ENCODE measurements at regions not wholly inside any gene's neighbourhood (a gene's known extent, or its start where the extent isn't known, plus 50 kb on each side); places are given as distances from the start of the nearest gene placed in this dataset.

DNA sequence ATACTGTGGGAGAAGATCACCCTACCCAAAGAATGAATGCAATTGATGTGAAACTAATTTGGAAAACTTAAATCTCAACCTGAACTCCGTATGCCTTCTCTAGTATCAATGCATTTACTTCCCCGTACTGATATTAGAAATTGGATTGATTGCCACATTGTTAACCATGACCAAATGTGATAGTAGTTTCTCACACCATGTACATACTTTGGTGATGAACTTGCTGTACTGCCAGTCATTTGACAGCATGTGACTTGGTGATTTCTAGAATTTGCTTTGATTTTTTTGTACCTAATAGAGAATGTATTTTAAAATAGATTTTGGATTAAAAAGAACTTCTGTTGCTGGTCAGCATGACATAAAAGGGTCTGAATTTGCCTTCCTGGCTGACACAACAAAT is 579.8 kb upstream of the TMEM132C start:
- DNase-seq (no peak), ATAC-seq (ENCODE audit: low read depth) (no peak)
- no peaks in the 10 kb centered on the region for H4K20me1 ChIP-seq (ENCODE audit: control insufficient read depth, insufficient read depth, low read length, poor library complexity, severe bottlenecking)
- H3K4me3 Mint-ChIP-seq, result no peak overlapping the region
- no peak overlapping the region for H3K4me3 ChIP-seq (ENCODE audit: control extremely low read depth in 1 of 5, extremely low read depth in 1 of 5, insufficient read depth in 1 of 5, low read depth in 2 of 5, low read length in 4 of 5)
- POLR2A ChIA-PET, result no interaction called here
- H3K4me1 Mint-ChIP-seq, result no peaks in the 10 kb centered on the region
- intact Hi-C loops (cut with micrococcal nuclease), result no loop called here
- no peak overlapping the region for H3K9ac ChIP-seq (ENCODE audit: low read length)
- no peaks in the 10 kb centered on the region for H3K27me3 ChIP-seq (replicated peaks in 1 of 4; ENCODE audit: control extremely low read depth in 1 of 4, control insufficient read depth in 3 of 4, insufficient read depth in 4 of 4, low read length in 3 of 4)
- no peak overlapping the region for H2AFZ ChIP-seq (ENCODE audit: insufficient read depth, low read depth, low read length, poor library complexity, severe bottlenecking)
- no peaks in the 10 kb centered on the region for H3K27me3 Mint-ChIP-seq
- no peak overlapping the region for H3K4me2 ChIP-seq (replicated peaks; ENCODE audit: low read depth, low read length, poor library complexity, severe bottlenecking)
- no peaks in the 10 kb centered on the region for H3K9me3 ChIP-seq (ENCODE audit: control extremely low read depth in 1 of 3, control insufficient read depth in 2 of 3, insufficient read depth in 1 of 3, low read length in 2 of 3)
- CTCF ChIA-PET, result no interaction called here
- H3K4me1 ChIP-seq (ENCODE audit: control insufficient read depth in 2 of 2, insufficient read depth in 2 of 2, low read length in 2 of 2), result no peaks in the 10 kb centered on the region
- no peaks in the 10 kb centered on the region for H3K79me2 ChIP-seq (ENCODE audit: control insufficient read depth, insufficient read depth, low read length)
- peaks cover 2% of the 10 kb centered on the region for H3K9me3 Mint-ChIP-seq (ENCODE audit: insufficient read depth)
- H3K36me3 ChIP-seq (replicated peaks in 1 of 2; ENCODE audit: control extremely low read depth in 1 of 2, control insufficient read depth in 1 of 2, extremely low read depth in 1 of 2, insufficient read depth in 2 of 2, low read length in 1 of 2), result no peaks in the 10 kb centered on the region
- H3K27ac Mint-ChIP-seq, result no peak overlapping the region
- no CpG with 5 or more reads among the region's 2 CpGs for WGBS (ENCODE audit: insufficient coverage)
- no peak for TF ChIP-seq EZH2 (IDR thresholded peaks at IDR 0.05; ENCODE audit: borderline replicate concordance, insufficient read depth, low read depth, low read length, poor library complexity, severe bottlenecking)
- TF ChIP-seq, protein P1, sequence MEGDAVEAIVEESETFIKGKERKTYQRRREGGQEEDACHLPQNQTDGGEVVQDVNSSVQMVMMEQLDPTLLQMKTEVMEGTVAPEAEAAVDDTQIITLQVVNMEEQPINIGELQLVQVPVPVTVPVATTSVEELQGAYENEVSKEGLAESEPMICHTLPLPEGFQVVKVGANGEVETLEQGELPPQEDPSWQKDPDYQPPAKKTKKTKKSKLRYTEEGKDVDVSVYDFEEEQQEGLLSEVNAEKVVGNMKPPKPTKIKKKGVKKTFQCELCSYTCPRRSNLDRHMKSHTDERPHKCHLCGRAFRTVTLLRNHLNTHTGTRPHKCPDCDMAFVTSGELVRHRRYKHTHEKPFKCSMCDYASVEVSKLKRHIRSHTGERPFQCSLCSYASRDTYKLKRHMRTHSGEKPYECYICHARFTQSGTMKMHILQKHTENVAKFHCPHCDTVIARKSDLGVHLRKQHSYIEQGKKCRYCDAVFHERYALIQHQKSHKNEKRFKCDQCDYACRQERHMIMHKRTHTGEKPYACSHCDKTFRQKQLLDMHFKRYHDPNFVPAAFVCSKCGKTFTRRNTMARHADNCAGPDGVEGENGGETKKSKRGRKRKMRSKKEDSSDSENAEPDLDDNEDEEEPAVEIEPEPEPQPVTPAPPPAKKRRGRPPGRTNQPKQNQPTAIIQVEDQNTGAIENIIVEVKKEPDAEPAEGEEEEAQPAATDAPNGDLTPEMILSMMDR (IDR thresholded peaks at IDR 0.05), result no peak
- no peak overlapping the region for H3K27ac ChIP-seq (ENCODE audit: low read length in 2 of 2)

DNA sequence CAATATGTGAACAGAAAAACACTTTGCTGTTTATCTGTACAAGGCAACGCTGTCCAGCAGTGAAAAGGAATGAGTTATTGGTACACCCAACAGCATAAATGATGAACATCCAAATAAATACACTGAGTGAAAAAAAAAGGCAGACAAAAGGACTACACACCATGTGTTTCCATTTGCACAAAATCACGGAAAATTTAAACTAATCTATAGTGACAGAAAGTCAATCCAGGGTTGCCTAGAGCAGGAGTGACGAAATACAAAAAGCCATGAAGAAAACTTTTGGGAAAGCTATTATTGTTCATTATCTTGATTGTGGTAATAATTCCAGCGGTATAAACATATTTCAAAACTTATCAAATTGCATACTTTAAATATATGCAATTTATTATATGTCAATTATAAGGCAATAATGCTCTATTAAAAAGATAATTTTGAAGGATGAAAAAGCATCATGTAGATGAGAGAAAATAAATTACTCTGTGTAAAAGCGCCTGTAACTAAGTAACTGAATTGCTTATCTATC is 578.0 kb upstream of the TMEM132C start:
- Mint-ChIP-seq H3K9me3 (ENCODE audit: insufficient read depth) (peaks cover 2% of the 10 kb centered on the region), H3K4me1 (no peaks in the 10 kb centered on the region)
- WGBS (ENCODE audit: insufficient coverage), result 100% methylated on average over 1 of the region's 5 CpGs

More for the DNA sequence above, 578.0 kb upstream of the TMEM132C start:
- intact Hi-C loops (cut with micrococcal nuclease), result no loop called here
- TF ChIP-seq, protein P1 (IDR thresholded peaks at IDR 0.05), result no peak
- no peak overlapping the region for H2AFZ ChIP-seq (ENCODE audit: insufficient read depth, low read depth, low read length, poor library complexity, severe bottlenecking)
- no peak overlapping the region for H3K4me3 Mint-ChIP-seq
- ATAC-seq (ENCODE audit: low read depth) (no peak), DNase-seq (no peak)
- H3K9ac ChIP-seq (ENCODE audit: low read length), result no peak overlapping the region
- POLR2A ChIA-PET, result no interaction called here
- H3K27ac ChIP-seq (ENCODE audit: low read length in 2 of 2), result no peak overlapping the region
- H3K27me3 Mint-ChIP-seq, result no peaks in the 10 kb centered on the region
- H3K79me2 ChIP-seq (ENCODE audit: control insufficient read depth, insufficient read depth, low read length), result no peaks in the 10 kb centered on the region
- H3K27me3 ChIP-seq (replicated peaks in 1 of 4; ENCODE audit: control extremely low read depth in 1 of 4, control insufficient read depth in 3 of 4, insufficient read depth in 4 of 4, low read length in 3 of 4), result no peaks in the 10 kb centered on the region
- H3K4me2 ChIP-seq (replicated peaks; ENCODE audit: low read depth, low read length, poor library complexity, severe bottlenecking), result no peak overlapping the region
- H3K36me3 ChIP-seq (replicated peaks in 1 of 2; ENCODE audit: control extremely low read depth in 1 of 2, control insufficient read depth in 1 of 2, extremely low read depth in 1 of 2, insufficient read depth in 2 of 2, low read length in 1 of 2), result no peaks in the 10 kb centered on the region
- no peak overlapping the region for H3K4me3 ChIP-seq (ENCODE audit: control extremely low read depth in 1 of 5, extremely low read depth in 1 of 5, insufficient read depth in 1 of 5, low read depth in 2 of 5, low read length in 4 of 5)
- H3K4me1 ChIP-seq (ENCODE audit: control insufficient read depth in 2 of 2, insufficient read depth in 2 of 2, low read length in 2 of 2), result no peaks in the 10 kb centered on the region
- CTCF ChIA-PET, result no interaction called here
- no peaks in the 10 kb centered on the region for H3K9me3 ChIP-seq (ENCODE audit: control extremely low read depth in 1 of 3, control insufficient read depth in 2 of 3, insufficient read depth in 1 of 3, low read length in 2 of 3)
- no peak overlapping the region for H3K27ac Mint-ChIP-seq
- H4K20me1 ChIP-seq (ENCODE audit: control insufficient read depth, insufficient read depth, low read length, poor library complexity, severe bottlenecking), result no peaks in the 10 kb centered on the region

Data from B cell (primary cell).